Astrocyte of the hippocampus (primary cell): ENCODE measurements at regions not wholly inside any gene's neighbourhood (a gene's known extent, or its start where the extent isn't known, plus 50 kb on each side); places are given as distances from the start of the nearest gene placed in this dataset.

Source experiments
- DNase-seq: peaks from one replicate; pipeline ENCODE4 v3.0.0; 2011; ENCODE audit warnings: low read depth, low spot score

DNA sequence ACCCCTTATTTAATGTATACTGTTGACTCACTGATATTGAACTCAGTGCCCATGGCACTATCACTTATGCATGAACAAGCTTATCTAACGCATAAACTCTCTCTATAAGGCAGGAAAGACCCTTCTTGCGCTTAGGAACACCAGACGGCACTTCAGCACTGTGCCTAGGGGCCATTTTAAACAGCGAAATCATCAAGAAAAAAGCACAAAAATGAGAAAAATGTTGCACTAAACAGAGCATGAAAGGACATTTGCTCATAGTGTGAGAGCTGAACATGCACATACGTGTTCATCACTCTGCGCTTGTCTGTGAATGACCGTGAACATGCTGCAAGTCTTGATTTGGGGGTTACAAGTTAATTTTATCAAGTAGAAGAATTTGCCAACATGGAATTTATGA, 109.6 kb downstream of the WDR11 start:
- DNase-seq, result no peak

DNA sequence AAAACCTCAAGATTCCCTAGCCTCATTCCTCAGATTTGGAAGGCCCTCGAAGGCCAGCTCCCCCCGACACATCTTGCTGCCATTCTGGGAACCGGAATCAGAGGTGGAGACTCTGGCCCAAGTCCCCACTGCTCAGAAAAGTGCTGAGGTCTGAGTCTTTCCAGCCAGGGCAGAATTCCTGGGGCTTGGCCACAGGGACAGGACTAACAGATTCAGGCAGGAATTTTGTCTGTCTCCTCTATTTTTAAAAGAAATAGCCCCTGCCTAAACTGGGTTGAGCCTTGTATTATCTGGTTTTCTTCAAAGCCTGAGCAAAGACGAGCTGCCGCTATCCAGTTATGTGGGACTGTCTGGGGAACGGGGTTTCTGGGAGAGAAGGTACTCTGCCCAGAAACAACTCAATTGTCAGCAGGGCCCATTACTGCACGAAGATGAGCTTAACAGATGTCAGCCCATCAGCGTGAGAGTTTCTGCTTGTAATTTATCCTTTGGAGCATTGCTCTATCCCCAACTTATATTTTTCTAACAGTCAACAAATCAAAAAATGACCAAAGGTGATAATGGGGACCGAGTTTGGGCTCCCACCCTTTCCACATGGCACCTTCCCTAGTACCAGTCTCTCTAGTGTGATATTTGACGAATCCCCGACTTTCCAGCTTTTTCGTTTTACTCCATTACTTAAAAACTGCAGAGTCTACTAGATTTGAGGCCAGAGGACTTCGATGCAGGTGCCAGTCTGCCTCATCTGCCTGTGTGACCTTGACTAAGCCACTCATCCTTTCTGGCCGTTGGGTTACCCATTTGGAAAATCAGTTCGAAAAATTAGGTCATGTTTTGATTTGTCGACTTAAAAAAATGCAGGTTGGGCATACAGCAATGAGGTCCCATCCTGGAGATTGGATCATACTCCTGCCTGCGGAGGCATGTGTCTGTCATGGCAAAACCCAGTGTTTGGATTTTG, 110.9 kb downstream of the WDR11 start:
- DNase-seq, result no peak

GRCh38 chr10:120962756-120963593, 111.8 kb downstream of the WDR11 start:
- DNase-seq, result peak; percentile 47

- DNase-seq, result no peak
These were observed 112.5 kb downstream of the WDR11 start for GRCh38 chr10:120963594-120964220.

DNA sequence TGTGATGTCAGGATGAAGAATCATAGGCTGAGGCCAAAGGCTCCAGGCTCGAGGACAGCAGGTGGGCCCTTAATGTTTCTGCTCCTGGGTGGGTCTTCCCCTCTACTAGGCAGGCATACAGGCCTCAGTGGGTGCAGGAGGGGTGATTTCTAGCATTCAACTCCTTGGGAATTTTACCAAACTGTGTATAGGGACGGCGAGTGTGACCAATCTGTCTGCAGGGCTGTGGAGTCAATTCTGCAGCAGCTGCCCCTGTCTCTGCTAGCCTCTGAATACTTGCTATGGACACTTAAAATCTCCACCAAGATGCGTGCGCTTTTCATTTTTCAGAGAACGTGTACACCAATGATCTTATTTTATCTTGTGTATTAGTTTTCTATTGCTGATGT, 115.5 kb downstream of the WDR11 start:
- DNase-seq, result no peak

DNA sequence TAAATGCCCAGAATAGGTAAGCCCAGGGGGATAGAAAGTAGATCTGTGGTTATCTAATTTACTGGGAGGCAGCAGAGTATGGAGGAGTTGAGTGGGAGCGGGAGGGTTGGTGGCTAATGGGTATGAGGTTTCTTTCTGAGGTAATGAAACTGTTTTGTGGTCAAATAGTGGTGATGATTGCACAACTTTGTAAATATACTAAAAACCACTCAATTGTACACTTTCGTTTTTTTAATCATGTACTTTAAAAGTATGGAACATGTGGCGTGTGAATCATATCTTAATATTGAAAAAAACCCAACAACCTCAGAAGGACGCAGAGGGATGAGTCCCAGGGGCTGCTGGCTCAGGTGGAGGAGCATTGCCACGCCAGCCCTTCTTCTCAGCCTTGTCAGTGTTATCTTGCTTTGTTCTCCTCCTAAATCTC, 118.1 kb downstream of the WDR11 start:
- DNase-seq, result peak; percentile 40

- DNase-seq, result no peak
These were observed 119.7 kb downstream of the WDR11 start for GRCh38 chr10:120970595-120971529.

GRCh38 chr10:120971671-120972070, 120.5 kb downstream of the WDR11 start:
- no peak for DNase-seq

- DNase-seq, result no peak
These were observed 121.1 kb downstream of the WDR11 start for GRCh38 chr10:120972259-120972658.

GRCh38 chr10:120975072-120975867, 124.1 kb downstream of the WDR11 start:
- DNase-seq, result no peak

GRCh38 chr10:120975868-120976225, 124.7 kb downstream of the WDR11 start:
- no peak for DNase-seq

- no peak for DNase-seq
These were observed 126.7 kb downstream of the WDR11 start for GRCh38 chr10:120977897-120978296.

GRCh38 chr10:120978589-120979252, 127.6 kb downstream of the WDR11 start:
- no peak for DNase-seq

DNA sequence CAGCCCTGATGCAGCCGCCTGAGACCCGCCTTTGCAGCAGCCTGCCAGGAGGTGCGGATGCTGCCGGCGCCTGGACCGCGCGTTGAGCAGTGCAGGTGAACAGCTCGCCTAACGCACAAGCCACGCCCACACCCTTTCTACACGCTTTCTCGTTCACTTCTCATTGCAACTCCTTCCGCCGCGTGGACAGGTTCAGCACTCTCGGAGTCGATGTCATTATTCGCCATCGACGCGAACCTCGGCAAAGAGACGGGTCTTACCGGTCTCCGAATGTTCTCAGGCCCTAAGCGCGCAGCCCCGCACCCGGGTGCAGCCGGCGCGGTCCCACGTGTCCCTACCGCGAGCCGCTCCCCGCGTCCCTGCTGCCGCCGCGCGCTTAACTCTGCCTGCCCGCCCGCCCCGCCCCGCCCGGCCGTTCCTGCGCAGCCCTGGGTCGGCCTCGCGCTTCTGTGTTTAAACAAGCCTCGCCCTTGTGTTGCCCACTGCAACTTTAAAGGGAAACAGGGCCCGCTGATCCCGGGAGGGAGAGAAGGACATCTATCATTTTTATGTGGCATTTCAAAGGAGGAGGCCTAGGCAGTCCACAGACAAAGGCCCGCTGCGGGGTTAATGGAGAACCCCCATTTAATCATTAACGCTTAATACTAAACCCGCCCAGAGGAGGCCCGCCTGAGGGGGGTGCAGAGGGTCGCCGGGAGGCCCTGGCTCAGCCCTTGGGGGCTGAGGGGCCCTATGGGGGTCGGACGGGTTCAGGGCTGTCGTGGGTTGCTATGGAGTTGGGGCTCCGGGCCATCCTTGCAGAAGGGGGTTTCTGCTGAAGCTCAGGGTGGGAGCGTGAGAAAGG, 128.5 kb downstream of the WDR11 start:
- DNase-seq, result peak; percentile 46

- no peak for DNase-seq
These were observed 129.4 kb downstream of the WDR11 start for GRCh38 chr10:120980279-120981255.

GRCh38 chr10:120981601-120982391, 130.6 kb downstream of the WDR11 start:
- no peak for DNase-seq

DNA sequence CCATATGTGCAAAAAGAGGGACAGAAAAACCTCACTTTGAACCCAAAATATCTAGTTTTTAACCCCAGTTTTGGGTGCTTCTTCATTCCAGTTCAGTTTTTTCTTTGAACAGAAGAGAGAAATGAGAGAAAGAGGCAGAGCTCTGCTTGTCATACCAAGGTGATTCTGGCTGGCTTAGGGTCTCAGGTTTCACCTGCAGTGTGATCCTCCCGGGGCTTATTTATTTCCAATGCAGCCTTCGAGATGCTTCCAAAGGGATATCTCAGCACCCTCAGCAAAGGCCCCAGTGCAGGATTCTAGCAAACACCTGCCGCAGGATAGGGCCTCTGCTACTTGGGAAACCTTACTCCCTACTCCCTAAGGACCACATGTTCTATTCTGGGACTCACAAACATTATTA, 131.3 kb downstream of the WDR11 start:
- no peak for DNase-seq
